CD4-positive, alpha-beta T cell treated with Interleukin-2 at 100 ng/mL for 4 hours (primary cell): ENCODE measurements at regions not wholly inside any gene's neighbourhood (a gene's known extent, or its start where the extent isn't known, plus 50 kb on each side); places are given as distances from the start of the nearest gene placed in this dataset.

ENCODE experiments used
- DNase-seq: peaks from one replicate; pipeline ENCODE4 v3.0.0-alpha.2; 2020; ENCODE audit warnings: low spot score

DNA sequence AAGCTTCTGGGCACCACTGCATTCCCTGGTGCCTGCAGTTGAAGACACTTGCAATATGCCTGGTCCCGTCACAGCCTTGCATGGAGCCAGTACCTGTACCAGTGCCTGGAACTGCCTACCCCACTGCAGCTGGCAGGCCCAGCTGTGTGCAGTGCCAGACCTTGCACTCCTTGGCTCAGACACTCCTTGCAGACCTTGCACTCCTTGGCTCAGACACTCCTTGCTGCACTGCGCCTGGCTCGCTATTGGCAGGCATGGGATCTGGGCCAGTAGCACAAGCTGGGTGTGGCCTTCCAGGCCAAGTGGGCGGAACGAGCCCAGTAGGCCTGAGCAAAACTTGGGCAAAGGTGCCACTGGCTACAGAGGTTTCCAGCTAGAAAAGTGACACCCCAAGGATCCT is 1189.1 kb downstream of the GRIK2 start:
- no peak for DNase-seq

DNA sequence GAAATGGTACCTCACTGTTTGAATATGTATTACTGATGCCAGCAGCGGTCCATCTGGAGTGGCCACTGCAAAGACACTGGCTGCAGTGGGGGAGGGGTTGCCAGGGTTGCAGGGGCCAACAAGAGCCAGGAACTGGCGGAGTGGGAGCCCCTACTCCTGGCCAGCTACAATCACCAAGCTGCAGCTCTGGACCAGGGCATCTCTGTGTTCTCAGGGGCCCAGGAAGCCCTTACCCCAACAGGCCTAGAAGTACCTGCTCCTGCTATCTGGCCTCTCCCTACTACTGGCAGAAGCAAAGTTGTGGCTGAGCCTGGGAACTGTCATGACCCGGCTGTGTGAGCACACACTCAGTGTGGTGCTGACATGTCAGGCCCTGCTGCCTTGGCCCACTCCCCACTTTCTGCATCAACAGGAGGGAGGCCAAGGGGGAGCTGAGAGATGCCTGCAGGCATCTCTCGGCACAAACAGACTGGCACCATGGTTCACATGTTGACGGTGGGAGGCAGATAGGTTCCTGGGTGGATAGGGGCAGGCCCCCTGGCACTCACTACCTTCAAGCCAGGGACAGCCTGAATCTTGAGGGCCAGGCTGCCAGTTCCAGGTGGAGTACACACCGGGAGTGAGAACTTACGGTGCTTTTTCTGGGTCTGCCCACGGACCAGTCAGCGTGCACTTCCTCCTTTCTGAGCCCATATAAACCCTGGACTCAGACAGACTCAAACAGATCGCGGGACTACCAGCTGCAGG is 1188.0 kb downstream of the GRIK2 start:
- no peak for DNase-seq

DNA sequence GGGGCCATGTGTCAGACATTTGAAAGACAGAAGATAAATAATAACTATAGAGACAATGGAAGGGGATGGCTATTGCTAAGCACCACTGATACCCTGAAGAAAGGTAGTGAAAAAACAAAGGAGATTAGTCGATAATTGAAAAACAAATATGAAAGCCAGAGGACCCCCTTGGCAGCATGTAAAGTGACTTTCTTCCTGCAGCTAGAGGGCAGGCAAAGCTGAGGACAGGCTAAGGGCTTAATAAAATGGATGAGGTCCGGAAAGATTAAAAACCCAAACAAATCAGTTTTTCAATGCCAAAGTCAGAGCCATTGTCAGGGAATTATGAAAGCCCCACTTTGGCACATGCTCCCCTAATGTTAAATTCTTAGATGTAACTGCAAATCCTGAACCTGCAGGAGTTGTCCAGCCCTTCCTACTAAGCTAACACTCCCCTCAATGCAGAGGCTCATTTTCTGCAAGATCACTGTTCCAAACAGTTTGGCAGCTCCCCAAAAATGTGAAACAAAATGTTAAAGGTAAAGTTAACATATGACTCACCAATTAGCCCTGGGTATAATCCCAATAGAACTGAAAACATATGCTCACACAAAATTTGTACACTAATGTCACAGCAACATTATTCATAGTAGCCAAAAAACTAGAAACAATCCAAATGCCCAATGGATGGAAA is 1177.9 kb downstream of the GRIK2 start:
- DNase-seq: no peak

DNA sequence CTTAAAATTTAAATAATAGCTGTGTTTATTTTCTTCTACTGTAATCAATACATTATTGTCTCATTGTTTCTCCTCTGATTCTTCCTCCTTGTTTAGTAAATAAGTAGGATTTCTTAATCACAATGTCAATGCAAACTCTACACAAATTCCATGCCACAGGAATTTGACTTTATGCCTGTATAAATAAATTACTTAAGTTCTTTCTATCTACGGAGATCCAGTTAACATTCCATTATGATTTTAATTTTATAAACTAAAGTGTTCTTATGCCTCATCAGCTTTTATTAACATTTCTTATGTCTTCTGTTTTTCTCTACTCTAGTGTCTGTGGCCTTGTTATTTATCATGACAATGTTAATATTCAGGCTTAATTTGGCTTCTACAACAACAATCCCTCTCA is 1169.2 kb downstream of the GRIK2 start:
- DNase-seq: no peak

DNA sequence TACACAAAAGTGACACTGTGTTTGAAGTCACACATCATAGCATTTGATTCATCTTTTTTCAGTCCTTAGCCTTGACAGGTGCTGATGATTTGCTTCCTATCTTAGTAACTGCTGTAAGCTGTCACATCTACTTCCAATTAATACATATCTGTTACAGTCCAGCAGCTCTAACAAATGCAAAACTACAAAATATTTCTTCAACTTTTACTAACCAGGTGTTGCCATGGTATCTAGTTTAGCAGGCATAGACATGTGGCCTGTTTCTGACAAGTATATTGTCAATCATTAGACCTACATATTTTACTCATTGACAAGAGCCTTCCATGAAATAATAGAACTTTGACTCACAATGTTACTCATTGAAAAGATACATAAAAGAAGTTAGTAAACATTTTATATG is 1159.7 kb downstream of the GRIK2 start:
- DNase-seq: no peak

DNA sequence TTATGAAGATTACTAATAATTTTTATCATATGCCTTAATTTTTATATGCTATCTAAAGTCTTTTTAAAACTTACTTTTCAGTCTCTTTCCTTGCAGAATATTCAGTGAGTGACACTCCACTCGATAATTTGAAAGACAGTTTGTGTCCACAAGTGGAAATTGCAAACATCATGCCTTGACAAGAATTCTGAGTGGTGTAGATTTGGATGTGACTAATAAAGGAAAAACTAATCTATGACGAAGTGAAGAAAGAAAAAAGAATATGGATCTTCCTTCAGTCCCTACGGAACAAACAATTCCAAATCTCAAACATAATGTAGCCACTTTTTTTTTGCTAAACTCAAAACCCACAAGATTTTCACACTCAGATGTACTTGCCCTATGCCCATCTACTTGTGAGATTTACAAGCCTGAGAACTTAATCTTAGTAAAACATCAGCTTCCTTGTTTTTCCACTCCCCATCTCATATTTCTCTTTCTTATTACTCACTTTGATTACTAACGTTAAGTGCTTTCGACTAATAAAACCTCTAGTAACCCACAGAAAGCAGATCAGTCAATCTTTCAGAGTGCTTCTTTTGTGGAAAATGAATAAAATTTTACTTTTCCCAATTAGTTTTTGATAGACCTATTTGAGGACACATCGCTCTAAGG is 1155.8 kb downstream of the GRIK2 start:
- no peak for DNase-seq

DNA sequence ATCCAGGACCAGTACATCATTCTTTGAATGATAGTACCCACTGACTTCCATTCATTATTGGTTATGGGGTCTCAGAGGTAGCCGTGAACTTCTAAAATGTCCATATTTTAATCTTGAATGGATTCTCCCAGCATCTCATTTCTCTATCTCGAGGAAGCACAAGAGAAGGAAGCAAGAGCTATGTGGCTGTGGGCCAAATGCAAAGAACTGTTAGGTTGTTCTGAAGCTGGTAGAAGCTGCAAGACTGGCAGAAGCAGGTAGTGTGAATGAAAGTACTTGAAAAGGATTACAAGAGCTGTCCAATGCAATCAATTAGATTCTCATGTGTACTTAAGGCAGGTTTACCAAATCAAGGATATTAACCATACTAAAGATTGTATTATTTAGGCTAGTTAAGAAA is 1131.8 kb downstream of the GRIK2 start:
- DNase-seq: no peak

DNA sequence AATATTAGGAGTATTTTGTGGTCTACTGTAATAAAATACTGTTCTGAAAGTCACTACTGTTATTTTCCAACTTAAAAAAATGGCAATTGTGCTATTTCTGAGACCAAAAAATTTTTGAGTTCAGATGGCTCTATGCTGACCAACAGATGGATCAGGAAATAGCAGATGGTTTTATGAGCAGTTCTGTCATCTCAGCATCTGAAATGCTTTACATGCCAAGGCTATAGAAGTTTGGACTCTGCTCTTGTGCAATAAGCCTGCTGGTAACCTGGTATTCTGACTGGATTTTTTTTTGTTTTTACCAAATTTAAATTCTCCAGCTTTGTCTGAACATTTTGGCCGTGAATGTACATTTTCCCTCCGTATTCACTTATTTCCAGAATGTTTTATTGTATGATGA is 1127.5 kb downstream of the GRIK2 start:
- no peak for DNase-seq

DNA sequence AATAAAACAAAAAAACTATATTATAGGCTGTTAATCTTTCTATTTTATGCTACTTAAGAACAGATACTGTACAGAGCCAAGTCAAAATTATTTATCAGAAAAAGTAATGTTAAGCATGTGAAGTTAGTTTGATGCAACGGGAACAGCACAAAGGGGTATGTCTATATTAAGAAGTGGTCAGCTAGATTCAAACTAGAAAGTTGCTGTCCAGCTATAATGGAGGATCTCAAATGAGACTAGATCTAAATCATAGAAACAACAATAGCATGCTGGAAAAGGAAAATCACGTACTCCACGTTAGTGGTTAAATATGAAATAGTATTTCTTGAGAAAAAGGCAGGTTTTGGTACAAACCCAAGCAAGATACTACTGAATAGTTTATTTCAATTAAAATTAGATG is 1124.0 kb downstream of the GRIK2 start:
- DNase-seq: no peak

DNA sequence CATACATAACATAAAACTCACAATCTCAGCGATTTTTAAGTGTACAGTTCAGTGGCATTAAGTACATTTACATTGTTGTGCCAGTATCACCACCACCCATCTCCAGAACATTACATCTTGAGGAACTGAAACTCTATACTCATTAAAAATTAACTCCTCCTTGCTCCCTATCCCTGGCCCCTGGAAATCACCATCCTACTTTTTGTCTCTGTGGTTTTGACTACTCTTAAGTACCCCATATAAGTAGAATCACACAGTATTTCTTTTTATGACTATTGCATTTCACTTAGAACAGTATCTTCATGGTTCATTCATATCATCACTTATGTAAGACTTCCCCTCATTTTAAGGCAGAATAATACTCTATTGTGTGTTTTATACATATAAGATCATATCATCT is 1108.1 kb downstream of the GRIK2 start:
- no peak for DNase-seq

DNA sequence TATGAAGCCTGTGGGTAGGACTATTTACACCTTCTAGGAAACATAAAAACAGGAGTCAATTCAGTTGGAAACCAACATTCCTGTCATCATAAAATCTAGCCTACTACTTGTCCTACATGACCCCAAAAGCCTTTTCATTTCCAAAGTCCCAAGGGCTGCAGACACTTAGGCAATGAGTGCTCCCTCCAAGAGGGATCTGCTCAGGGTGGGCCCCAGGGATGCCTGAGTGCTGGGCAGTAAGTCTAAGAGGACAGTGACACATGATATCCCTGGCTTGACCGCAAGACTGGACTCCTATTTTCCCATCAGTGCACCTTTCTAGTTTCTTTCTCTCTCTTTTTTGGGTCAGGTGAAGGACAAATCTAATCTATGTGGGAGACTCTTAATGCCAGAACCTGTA is 1101.3 kb downstream of the GRIK2 start:
- no peak for DNase-seq

DNA sequence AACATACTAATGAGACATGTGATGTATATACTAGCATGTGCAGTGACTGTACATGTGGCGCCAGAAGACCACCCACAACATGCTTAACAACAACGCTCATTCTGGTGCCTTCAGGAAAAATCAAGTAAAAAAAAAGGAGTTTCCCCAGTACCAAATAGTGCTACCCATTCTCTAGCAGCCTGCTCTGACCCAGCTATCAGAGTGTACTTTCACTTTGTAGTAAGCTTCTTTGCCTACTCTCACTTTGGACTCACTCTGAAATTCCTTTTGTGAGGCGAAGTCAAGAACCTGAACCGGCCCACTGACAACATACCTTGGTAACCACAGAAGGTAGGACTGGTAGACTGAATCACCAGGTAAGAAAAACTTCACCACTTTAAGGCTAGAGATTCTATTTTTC is 1100.0 kb downstream of the GRIK2 start:
- DNase-seq: no peak

DNA sequence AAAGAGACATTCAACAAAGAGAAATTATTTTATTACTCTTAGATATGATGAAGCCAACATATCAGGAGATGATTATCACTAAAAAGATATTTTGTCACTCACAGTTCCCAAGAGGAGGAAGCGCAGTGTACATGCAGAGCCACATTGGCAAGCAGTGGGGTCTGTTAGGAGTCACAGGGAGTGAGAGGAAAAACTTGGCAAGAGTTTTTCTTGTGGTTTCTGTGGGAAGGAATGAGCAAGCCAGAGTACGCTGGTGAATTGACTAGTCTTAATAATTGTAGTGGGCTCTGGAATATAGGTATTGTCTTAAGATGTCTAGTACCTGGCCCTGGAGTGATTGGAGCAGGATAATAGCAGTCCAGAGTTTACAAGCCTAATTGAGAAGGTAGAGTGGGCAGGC is 1095.2 kb downstream of the GRIK2 start:
- DNase-seq: no peak

DNA sequence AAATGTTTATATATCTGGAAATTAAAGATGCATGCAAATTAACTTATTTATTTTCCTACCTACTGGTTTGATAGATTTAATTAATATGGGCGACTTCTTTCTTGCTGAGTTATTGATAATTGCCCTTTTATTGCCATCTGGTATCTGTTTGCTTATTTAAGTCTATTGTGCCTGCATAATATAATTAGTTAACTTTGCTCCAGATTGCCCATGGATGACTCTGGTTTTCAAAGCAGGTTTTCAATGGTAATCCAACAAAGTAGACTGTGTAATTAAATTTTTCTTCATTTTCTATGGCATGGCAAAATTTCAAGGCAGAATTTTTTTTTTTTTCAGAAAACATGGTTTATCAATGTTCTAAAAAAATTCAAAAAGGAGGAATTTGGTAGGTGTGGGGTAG is 1092.0 kb downstream of the GRIK2 start:
- no peak for DNase-seq

DNA sequence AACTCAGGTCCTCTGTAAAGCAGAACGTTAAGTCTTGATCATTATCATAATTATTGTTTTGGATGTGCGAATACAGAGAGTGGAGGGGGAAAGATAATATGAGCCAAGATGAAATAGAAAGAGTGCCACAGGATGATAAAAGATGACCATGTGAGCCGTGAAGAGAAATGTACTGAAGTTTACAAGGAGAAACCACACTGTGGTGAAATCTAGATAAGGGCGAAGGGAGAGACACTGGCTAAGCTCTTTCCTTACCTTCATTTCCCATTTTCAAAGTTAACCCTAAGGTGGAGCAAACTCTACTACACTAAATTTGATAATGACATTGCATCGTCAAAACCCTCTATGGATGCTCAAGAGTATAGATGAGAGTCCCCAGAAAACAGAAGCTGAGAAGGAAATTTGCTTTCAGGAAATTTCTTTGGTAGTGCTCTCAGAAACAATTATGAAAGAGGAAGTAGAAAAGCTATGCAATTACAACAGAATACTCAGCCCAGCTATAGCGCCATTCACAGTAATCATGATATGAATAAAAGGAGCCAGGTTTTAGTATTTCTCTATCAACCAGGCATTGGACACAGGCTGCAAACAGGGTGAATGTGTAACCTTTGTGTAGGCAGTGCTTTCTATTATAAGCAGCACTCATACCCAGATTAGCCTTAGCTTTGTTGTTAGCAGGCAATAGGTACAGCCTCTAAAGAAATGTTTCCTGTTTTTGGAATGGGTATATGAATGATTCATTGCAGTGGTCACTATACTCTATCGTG is 1080.7 kb downstream of the GRIK2 start:
- DNase-seq: no peak

DNA sequence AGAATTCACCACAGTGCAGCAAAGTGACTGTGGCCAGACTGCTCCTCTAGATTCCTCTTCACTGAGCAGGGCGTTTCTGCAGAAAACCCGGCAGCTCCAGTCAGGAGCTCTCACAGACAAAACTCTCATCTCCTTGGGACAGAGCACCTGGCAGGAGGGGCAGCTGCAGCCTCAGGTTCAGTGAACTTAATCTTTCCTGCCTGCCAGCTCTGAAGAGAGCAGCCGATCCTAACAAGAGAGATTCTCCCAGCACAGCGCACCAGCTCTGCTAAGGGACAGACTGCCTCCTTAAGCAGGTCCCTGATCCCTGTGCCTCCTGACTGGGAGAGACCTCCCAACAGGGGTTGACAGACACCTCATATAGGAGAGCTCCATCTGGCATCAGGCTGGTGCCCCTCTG is 1065.5 kb downstream of the GRIK2 start:
- DNase-seq: no peak

DNA sequence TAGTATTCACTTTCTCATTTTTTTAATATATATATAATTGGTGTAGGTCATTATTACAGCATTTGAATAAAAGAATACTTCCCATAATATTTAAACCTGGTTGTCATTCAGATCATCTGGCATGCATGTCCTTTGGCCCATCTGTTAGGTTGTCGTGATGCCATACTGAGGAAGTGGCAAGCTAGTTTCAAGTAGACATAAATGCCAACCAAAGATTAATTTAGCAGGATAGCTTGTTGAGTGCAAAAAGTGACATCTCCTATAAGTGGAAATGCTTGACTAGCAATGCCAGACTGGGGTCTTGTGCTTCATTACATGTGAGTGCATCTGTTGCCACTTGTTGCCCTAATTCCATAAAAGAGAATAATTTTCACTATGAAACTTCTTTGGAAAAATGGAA is 1044.7 kb downstream of the GRIK2 start:
- DNase-seq: no peak

DNA sequence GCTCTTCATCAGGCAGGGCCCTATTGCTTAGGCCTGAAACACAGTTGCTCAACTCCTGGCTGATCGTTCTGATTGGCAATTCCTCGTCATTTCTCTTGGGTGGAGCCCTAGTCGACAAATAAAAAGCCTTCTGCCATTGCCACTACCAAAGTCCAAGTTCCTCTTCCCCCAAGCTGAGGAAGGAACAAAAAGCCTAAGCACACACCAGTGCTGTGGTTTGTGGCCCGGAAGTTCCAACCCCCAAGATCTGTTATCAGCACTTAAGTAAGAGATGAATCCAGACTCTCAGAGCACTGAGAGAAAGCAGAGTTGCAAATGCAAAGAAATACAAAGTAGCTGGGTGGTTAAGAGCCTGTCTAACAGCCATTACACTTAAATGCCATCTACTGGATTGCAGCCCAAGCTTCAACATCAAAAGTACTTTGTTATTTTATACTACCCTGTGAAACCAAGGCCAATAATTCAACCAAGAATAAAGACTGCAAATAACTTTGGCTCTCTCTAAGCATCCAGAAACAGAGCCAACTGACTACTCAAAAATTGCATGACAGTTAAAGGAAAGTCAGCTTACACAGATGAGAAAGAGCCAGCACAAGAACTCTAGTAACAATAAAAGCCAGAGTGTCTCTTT is 1024.0 kb downstream of the GRIK2 start:
- no peak for DNase-seq

DNA sequence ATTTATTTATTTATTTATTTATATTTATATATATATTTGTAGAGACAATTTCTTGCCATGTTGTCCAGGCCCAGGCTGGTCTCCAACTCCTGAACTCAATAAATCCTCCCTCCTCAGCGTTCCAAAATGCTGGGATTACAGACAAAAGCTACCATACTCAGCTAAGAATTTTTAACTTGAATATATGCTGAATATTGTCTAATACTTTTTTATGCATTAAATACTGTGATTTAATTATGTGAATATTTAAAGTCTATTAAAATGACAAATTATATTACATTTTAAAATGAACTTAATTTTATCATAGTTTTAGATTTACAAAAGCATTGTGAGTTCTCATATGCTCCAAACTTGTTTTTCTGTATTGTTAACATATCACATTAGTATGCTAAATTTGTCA is 1022.4 kb downstream of the GRIK2 start:
- no peak for DNase-seq

DNA sequence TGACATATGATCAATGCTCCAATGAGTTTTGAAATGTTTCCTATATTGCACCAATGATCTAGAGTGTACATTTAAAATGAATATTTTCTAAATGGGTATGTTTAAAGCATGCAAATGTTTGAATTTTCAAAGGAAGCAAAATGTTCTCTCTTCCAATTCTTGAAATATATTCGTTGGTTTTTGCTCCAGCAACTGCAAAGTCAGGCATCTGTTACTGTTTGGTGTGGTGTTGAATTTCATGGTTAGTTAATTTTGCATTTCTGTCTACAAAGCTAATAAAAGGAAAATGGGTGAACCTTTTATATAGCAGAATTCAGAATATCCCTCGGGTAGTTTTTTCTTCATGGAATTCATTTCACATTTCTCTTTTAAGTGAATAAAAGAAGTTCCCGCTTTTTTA is 1018.3 kb downstream of the GRIK2 start:
- DNase-seq: no peak

DNA sequence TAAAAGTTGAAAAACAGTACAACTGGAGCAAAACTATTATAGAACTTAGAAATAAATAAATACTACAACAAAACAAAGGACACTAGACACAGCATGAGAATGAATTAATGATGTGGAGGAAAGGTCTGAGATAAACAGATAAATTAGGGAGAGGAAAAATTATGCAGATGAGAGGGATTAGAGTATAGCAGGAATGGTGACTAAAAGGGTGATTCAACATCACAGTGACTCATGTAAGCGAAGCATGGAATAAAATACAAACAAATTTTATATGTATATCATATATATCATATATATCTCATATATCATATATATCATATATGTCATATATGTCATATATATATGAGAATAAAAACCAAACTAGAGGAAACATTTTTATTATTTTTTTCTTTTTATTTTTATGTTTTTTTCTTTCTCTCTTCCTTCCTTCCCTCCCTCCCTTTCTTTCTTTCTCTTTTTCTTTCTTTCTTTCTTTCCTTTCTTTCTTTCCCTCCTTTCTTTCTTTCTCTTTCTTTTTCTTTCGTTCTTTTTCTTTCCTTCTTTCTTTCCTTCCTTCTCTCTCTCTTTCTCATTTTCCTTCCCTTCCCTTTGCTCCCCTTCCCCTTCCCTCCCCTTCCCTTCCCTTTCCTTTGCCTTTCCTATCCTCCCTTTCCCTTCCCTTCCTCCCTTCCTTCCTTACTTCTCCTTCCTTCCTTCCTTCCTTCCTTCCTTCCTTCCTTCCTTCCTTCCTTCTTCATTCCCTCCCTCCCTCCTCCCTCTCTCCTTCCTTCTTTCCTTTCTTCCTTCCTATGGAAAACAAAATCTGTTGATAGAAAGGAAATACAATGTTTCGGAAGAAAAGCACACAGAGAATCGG is 1014.6 kb downstream of the GRIK2 start:
- DNase-seq: no peak
